WTC11 (cell line): ENCODE measurements at regions not wholly inside any gene's neighbourhood (a gene's known extent, or its start where the extent isn't known, plus 50 kb on each side); places are given as distances from the start of the nearest gene placed in this dataset.

Experiments
- ATF1 ChIP-seq: sonication (generic); formaldehyde crosslinking; IDR thresholded peaks from 2 replicates; pipeline ENCODE4 v1.8.1; 2023; ENCODE audit warnings: mild to moderate bottlenecking, moderate library complexity, missing genetic modification reagents
- CREB1 ChIP-seq: sonication (generic); formaldehyde crosslinking; IDR thresholded peaks from 2 replicates; pipeline ENCODE4 v1.8.0; 2023; ENCODE audit warnings: mild to moderate bottlenecking, missing genetic modification reagents
- CREM ChIP-seq: sonication (generic); formaldehyde crosslinking; IDR thresholded peaks from 2 replicates; pipeline ENCODE4 v1.8.1; 2022; ENCODE audit warnings: mild to moderate bottlenecking, missing genetic modification reagents, moderate library complexity
- CTCF ChIP-seq: fragments of 200-600 bp; IDR thresholded peaks from 2 replicates; pipeline ENCODE4 v1.8.0; 2022; ENCODE audit warnings: antibody characterized with exemption
- E2F4 ChIP-seq: sonication (generic); formaldehyde crosslinking; IDR thresholded peaks from 2 replicates; pipeline ENCODE4 v1.8.1; 2022; ENCODE audit warnings: low read depth, mild to moderate bottlenecking, moderate library complexity, missing genetic modification reagents, borderline replicate concordance
- IRF2 ChIP-seq: sonication (generic); formaldehyde crosslinking; IDR thresholded peaks from 2 replicates; pipeline ENCODE4 v1.8.0; 2022; ENCODE audit warnings: low read depth, missing genetic modification reagents, borderline replicate concordance
- MLX ChIP-seq: sonication (generic); formaldehyde crosslinking; IDR thresholded peaks from 2 replicates; pipeline ENCODE4 v1.8.1; 2023; ENCODE audit warnings: mild to moderate bottlenecking, missing genetic modification reagents, moderate library complexity
- MXD4 ChIP-seq: fragments of 250-450 bp; sonication (Bioruptor Pico); IDR thresholded peaks from 2 replicates; pipeline ENCODE4 v1.8.0; 2021; ENCODE audit warnings: mild to moderate bottlenecking, moderate library complexity, borderline replicate concordance
- NFYB ChIP-seq: sonication (generic); formaldehyde crosslinking; conservative IDR thresholded peaks from 2 replicates; pipeline ENCODE4 v1.8.0; 2022; ENCODE audit warnings: low read depth, missing genetic modification reagents
- SP1 ChIP-seq: sonication (generic); formaldehyde crosslinking; conservative IDR thresholded peaks from 2 replicates; pipeline ENCODE4 v1.8.1; 2022; ENCODE audit warnings: missing genetic modification reagents
- TCF7 ChIP-seq: sonication (generic); formaldehyde crosslinking; IDR thresholded peaks from 2 replicates; pipeline ENCODE4 v1.8.0; 2022; ENCODE audit warnings: mild to moderate bottlenecking, low read depth, missing genetic modification reagents, moderate library complexity
- TEAD4 ChIP-seq: sonication (generic); formaldehyde crosslinking; IDR thresholded peaks from 2 replicates; pipeline ENCODE4 v1.8.0; 2022; ENCODE audit warnings: mild to moderate bottlenecking, missing genetic modification reagents
- ZBTB21 ChIP-seq: sonication (generic); formaldehyde crosslinking; IDR thresholded peaks from 2 replicates; pipeline ENCODE4 v1.8.1; 2023; ENCODE audit warnings: mild to moderate bottlenecking, missing genetic modification reagents, borderline replicate concordance
- ZNF317 ChIP-seq: sonication (generic); formaldehyde crosslinking; IDR thresholded peaks from 2 replicates; pipeline ENCODE4 v1.8.1; 2023; ENCODE audit warnings: low read depth, mild to moderate bottlenecking, moderate library complexity, missing genetic modification reagents, borderline replicate concordance

GRCh38 chr2:238521870-238522269 lies 95.1 kb downstream of the ASB1 start:
- TF ChIP-seq MXD4 (CRISPR knock-in tag) (no peak), CTCF (no peak), ZBTB21 (CRISPR knock-in tag) (no peak), E2F4 (CRISPR knock-in tag) (no peak), NFYB (CRISPR knock-in tag) (no peak), TCF7 (CRISPR knock-in tag) (no peak), ZNF317 (CRISPR knock-in tag) (no peak), CREB1 (no peak), SP1 (CRISPR knock-in tag) (no peak), MLX (CRISPR knock-in tag) (no peak), IRF2 (no peak), TEAD4 (CRISPR knock-in tag) (no peak), CREM (CRISPR knock-in tag) (no peak), ATF1 (CRISPR knock-in tag) (no peak)
